ENCODE measurements at regions not wholly inside any gene's neighbourhood (a gene's known extent, or its start where the extent isn't known, plus 50 kb on each side); places are given as distances from the start of the nearest gene placed in this dataset.
"Not testable (repeated sequence)": the region's sequence is repeated elsewhere in the genome, so short reads cannot be mapped to it uniquely, and the experiment has no call there.

DNA sequence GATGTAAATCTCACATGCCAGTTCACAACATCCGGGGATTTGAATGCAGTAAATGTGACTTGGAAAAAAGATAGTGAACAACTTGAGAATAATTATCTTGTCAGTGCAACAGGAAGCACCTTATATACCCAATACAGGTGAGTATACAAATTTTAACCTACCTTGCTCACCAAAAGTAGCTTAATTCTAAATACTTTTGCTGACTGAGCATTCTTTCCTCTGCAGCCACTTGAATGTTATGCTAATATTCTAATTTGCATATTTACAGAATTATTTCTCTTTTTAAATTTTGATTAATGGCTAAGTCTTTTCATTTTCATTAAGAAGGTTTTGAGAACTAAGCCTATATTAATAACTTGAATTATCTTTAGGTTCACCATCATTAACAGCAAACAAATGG is 371.8 kb downstream of the SRGAP2C start:
- intact Hi-C loops (cut with DNase I); DNase-seq (ENCODE audit: low spot score): not testable (repeated sequence)

DNA sequence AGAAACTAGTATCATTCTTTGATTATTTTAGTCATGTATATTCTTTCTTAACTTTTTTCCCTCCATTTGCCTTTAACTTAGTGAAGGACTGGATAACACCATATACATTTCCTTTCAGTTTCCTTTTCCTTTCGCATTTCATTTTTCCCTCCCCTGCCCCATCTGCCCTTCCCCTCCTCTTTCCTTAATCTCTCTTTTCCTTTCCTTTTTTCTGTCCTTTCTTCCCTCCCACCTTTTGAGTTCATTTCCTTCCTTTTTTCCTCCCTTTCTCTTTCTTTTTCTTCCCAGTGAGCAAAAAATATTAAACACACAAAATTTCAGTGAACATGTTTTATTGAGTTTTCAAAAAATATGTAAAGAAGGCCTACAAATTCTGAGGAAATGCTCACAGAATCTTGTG is 373.3 kb downstream of the SRGAP2C start:
- intact Hi-C loops (cut with DNase I); DNase-seq (ENCODE audit: low spot score): not testable (repeated sequence)

DNA sequence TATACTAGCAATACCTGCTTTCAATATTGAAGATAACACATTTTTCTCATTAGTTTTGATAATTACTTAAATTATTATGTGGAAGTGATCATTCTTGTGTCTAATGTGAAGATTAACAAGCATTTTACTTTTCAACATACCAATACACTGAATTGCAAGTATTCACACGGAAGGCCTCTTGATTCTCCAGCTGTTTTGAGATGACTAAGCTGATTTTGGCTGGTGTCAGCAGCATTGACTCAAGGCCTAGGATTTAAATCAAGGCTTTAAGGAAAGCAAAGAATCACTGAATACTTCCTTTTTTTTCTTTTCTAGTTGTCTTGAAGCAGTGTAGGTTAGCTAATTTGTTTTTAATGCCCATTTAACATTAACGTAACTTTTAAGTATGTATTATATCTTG is 373.7 kb downstream of the SRGAP2C start:
- DNase-seq (ENCODE audit: low spot score) = no peak
- intact Hi-C loops (cut with DNase I) = no loop called here

DNA sequence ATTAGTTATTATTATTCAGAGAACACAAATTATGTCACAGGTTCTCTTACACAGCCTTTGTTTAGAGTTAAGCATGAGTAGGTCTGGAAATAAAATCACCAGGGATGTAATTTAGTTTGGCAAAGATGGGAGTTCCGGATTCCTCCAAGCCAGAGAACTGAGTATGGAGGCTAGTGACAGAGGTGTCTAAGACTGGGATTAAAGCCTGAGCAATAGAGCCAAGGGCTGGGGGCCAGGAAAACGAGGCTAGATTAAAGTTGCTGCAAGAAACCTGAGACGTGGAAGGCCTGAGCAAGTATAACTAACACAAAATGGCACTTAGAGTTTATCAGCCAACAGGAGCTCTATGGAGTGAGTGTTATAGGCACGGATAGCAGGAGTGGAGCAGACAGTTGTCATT is 381.6 kb downstream of the SRGAP2C start:
- no peak for DNase-seq (ENCODE audit: low spot score)
- intact Hi-C loops (cut with DNase I) = no loop called here

DNA sequence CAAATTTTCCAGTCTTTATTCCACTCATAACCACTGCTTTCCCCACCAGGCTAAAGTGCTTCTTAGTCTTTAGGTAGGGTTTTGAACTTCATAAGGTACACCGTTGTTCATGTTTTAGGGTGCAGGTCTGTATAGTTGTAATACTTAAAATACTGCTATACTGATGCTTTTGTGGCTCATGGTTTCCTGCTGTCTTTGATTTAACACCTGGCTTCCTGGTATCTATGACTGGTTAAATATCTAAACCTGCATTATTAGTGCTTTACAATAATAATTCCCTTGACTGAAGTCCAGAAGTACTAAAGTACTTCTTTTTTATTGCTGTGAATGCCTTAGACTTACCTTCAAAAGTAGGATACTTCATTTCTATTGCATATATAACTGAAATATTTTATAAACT is 384.7 kb downstream of the SRGAP2C start:
- DNase-seq (ENCODE audit: low spot score) = no peak
- intact Hi-C loops (cut with DNase I) = no loop called here

DNA sequence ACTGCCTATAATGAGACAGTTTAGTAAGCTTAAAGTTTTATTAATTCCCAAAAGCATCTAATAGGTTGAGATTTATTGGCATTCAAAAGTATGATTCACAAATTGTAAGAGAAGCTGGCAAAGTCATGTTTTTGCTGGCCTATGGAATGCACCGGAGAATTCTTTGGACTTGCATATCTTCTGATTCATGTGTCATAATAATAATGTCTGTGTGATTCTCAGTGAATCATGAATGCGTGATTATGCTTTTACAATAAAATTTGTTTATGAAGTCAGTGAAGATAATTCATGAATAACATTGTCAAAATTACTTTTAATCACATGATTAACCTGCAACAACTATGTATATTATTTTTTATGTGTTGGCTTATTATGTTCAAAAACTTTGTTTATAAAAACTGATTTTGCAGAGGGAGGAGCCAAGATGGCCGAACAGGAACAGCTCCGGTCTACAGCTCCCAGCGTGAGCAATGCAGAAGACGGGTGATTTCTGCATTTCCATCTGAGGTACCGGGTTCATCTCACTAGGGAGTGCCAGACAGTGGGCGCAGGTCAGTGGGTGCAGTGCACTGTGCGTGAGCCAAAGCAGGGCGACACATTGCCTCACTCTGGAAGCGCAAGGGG is 389.2 kb downstream of the SRGAP2C start:
- DNase-seq (ENCODE audit: low spot score) = not testable (repeated sequence)

DNA sequence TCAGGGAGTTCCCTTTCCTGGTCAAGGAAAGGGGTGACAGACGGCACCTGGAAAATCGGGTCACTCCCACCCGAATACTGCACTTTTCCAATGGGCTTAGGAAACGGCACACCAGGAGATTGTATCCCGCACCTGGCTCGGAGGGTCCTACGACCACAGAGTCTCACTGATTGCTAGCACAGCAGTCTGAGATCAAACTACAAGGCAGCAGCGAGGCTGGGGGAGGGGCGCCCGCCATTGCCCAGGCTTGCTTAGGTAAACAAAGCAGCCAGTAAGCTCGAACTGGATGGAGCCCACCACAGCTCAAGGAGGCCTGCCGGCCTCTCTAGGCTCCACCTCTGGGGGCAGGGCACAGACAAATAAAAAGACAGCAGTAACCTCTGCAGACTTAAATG is 389.7 kb downstream of the SRGAP2C start:
- peak; percentile 67 for DNase-seq (ENCODE audit: low spot score)
- intact Hi-C loops (cut with DNase I) = not testable (repeated sequence)

More for the DNA sequence above, 389.2 kb downstream of the SRGAP2C start:
- intact Hi-C loops (cut with DNase I) = not testable (repeated sequence)

DNA sequence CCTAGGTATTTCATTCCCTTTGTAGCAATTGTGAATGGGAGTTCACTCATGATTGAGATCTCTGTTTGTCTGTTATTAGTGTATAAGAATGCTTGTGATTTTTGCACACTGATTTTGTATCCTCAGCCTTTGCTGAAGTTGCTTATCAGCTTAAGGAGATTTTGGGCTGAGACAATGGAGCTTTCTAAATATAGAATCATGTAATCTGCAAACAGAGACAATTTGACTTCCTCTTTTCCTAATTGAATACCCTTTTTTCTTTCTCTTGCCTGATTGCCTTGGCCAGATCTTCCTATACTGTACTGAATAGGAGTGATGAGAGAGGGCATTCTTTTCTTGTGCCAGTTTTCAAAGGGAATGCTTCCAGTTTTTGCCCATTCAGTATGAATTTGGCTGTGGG is 398.1 kb downstream of the SRGAP2C start:
- intact Hi-C loops (cut with DNase I); DNase-seq (ENCODE audit: low spot score): not testable (repeated sequence)

DNA sequence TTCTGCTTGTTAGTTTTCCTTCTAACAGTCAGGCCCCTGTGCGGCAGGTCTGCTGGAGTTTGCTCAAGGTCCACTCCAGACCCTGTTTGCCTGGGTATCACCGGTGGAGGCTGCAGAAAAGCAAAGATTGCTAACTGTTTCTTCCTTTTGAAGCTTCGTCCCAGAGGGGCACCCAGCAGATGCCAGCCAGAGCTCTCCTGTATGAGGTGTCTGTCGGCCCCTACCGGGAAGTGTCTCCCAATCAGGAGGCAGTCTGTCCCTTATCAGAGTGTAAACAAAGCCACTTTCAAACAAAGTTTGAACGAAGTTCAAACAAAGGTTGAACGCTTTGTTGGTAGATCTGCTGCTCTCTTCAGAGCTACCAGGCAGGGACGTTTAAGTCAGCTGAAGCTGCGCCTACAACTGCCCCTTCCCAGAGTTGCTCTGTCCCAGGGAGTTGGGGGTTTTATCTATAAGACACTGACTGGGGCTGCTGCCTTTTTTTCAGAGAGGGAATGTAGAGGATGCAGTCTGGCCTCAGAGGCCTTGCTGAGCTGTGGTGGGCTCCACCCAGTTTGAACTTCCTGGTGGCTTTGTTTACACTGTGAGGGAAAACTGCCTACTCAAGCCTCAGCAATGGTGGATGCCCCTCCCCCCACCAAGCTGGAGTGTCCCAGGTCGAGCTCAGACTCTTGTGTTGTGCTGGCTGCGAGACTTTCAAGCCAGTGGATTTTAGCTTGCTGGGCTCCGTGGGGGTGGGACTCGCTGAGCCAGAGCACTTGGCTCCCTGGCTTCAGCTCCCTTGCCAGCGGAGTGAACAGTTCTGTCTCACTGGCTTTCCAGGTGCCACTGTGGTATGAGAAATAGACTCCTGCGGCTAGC is 401.8 kb downstream of the SRGAP2C start:
- no peak for DNase-seq (ENCODE audit: low spot score)
- intact Hi-C loops (cut with DNase I) = no loop called here

DNA sequence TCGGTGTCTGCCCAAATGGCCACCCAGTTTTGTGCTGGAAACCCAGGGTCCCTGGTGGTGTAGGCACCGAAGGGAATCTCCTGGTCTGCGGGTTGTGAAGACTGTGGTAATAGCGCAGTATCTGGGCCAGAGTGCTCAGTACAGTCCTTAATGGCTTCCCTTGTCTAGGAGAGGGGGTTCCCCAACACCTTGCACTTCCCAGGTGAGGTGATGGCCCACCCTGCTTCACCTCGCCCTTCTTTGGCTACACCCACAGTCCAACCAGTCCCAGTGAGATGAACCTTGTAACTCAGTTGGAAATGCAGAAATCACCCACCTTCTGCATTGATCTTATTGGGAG is 402.4 kb downstream of the SRGAP2C start:
- DNase-seq (ENCODE audit: low spot score) = no peak
- intact Hi-C loops (cut with DNase I) = no loop called here

DNA sequence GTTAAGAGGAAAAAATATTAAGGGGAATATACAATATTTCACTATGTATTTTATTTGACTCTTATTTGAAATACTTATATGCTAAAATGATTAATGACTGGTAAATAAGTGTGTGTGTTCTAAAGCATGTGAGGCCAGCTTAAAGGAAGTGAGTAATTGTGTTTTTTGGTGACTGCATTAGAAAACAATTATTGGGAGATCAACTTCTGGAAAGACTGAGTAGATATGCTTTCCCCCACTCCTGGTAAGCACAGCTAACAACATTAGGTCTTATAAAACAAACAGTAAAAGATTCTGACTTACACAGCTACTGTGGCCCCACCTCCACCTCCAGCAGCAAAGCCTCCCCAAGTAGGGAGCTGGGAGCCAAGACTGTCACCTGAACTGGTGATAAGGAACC is 403.0 kb downstream of the SRGAP2C start:
- intact Hi-C loops (cut with DNase I) = no loop called here
- DNase-seq (ENCODE audit: low spot score) = no peak

DNA sequence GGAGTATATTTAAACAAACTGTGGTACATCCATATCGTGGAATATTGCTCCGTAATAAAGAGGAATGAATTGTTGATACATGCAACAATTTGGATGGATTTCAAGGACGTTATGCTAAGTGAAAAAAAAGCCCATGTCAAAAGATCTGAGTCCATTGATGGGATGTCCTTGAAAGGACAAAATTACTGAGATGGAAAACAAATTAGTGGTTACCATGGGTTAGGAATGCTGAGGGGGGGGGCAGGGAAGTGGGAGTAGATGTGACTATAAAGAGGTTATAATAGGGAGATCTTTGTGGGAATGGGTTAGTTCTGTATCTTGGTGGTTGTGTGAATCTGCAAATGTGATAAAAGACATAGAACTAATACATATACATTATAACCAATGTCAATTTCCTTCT is 409.3 kb downstream of the SRGAP2C start:
- intact Hi-C loops (cut with DNase I) = no loop called here
- DNase-seq (ENCODE audit: low spot score) = no peak

DNA sequence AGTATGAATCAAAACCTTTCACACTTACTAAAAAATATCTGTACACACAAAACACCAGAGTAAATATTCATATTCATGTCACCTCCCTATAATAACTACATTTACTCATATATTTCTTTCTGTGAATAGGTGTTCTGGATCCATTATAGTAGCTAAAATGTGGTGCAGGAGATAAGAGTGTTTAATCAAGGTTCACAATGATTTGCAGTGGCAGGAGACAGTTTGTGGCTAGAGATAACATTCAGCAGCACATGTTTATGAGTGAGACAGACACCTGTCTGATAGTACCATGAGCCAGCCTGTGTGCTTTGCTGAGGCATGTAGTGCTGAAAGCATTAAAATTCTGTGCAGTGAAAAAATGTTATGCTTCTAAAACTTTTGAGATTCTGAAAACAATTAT is 410.3 kb downstream of the SRGAP2C start:
- DNase-seq (ENCODE audit: low spot score) = no peak
- intact Hi-C loops (cut with DNase I) = no loop called here

DNA sequence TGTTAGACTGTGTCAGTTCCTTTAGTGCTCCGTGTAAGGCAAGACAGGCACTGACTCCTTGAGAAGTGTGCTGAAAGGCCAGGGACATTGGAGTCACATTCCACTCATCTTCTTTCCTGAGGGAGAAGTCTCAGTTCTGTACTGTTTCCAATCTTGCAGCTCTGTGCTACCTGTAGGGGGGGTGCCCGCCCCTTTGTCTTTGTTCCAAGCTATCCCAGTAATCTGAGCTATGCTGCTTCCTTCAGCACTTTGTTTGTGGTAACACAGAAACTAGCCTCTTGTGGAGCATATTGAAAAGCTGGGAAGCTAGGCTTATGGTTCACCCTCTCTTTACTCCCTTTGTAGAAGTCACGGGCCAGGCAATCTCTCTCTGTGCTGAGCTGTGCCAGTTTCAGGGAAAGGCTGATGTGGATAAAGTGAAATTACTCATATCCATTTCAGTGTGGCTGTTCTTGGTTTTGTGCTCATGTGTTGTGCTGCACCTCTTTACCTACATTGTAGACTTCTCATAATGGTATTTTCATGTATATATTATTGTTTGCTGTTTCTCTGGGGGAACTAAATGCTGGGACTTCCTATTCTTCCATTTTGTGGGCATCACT is 420.2 kb downstream of the SRGAP2C start:
- intact Hi-C loops (cut with DNase I); DNase-seq (ENCODE audit: low spot score): not testable (repeated sequence)

DNA sequence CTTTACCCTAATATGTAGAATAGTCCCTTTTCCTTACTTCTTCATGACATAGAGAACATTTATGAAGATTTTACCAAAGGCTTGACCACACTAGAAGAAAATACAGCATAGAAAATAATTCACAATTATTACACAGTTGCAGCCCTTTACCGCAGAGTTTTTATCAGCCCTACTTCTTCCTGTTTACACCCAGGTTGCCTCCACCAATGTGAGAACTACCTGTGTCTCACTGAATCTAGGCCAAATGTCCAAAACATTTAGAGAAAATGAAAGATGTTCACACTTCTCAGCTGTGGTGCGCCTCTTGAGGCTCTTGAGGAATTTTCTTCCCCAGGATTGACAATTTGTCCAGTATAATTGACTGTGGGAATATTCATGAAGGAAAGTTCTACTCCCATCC is 422.7 kb downstream of the SRGAP2C start:
- DNase-seq (ENCODE audit: low spot score); intact Hi-C loops (cut with DNase I): not testable (repeated sequence)

Measured in posterior vena cava (tissue), 2 donors.